ENCODE measurements at regions not wholly inside any gene's neighbourhood (a gene's known extent, or its start where the extent isn't known, plus 50 kb on each side); places are given as distances from the start of the nearest gene placed in this dataset.

- H3K36me3 ChIP-seq, result no peaks in the 10 kb centered on the region
- WGBS, 2 donors (ENCODE audit: low coverage in 1 of 2), result 88% methylated on average over 11 of the region's 11 CpGs; no CpG with 5 or more reads in 1 of the 2 donors
- intact Hi-C loops (cut with DNase I; ENCODE audit: low total_unique reads) (no loop called here), in situ Hi-C loops (cut with MboI; ENCODE audit: low pct_ligation_motif_present in 1 of 4, low pct_unique_long_range_greater_than_20kb in 1 of 4, low sequenced_read_pairs in 3 of 4) (no loop called here)
- no peak overlapping the region for H3K4me3 ChIP-seq
- no peak for DNase-seq
- H3K27ac ChIP-seq, result no peak overlapping the region
- TF ChIP-seq CTCF (IDR thresholded peaks at IDR 0.05), result no peak
- TF ChIP-seq EP300 (IDR thresholded peaks at IDR 0.05; ENCODE audit: low read depth), result no peak
- TF ChIP-seq POLR2AphosphoS5 (IDR thresholded peaks at IDR 0.05), result no peak
- TF ChIP-seq POLR2A (IDR thresholded peaks at IDR 0.05), result no peak
- no peaks in the 10 kb centered on the region for H3K27me3 ChIP-seq
- no peaks in the 10 kb centered on the region for H3K9me3 ChIP-seq
- no peaks in the 10 kb centered on the region for H3K4me1 ChIP-seq
Measured at GRCh38 chr5:135217669-135218485, 181.2 kb downstream of the MACROH2A1 start.

- intact Hi-C loops (cut with DNase I; ENCODE audit: low total_unique reads), result no loop called here
- Histone ChIP-seq H3K4me3 (no peak overlapping the region), H3K9me3 (no peaks in the 10 kb centered on the region), H3K4me1 (no peaks in the 10 kb centered on the region), H3K36me3 (no peaks in the 10 kb centered on the region), H3K27ac (no peak overlapping the region), H3K27me3 (no peaks in the 10 kb centered on the region)
- in situ Hi-C loops (cut with MboI; ENCODE audit: low pct_ligation_motif_present in 1 of 4, low pct_unique_long_range_greater_than_20kb in 1 of 4, low sequenced_read_pairs in 3 of 4), result no loop called here
- no peak for TF ChIP-seq POLR2AphosphoS5 (IDR thresholded peaks at IDR 0.05)
- TF ChIP-seq POLR2A (IDR thresholded peaks at IDR 0.05), result no peak
- no peak for TF ChIP-seq CTCF (IDR thresholded peaks at IDR 0.05)
- TF ChIP-seq EP300 (IDR thresholded peaks at IDR 0.05; ENCODE audit: low read depth), result no peak
- DNase-seq, result no peak
Measured at GRCh38 chr5:135216471-135217343, 182.3 kb downstream of the MACROH2A1 start.

GRCh38 chr5:135215617-135216470, 181.8 kb upstream of the PITX1 start:
- Histone ChIP-seq H3K36me3 (no peaks in the 10 kb centered on the region), H3K27ac (no peak overlapping the region), H3K9me3 (no peaks in the 10 kb centered on the region), H3K4me1 (peaks cover 0 to 6% (median 1%) of the 10 kb centered on the region in 4 donors), H3K4me3 (no peak overlapping the region), H3K27me3 (no peaks in the 10 kb centered on the region)
- intact Hi-C loops (cut with DNase I; ENCODE audit: low total_unique reads) (no loop called here), in situ Hi-C loops (cut with MboI; ENCODE audit: low pct_ligation_motif_present in 1 of 4, low pct_unique_long_range_greater_than_20kb in 1 of 4, low sequenced_read_pairs in 3 of 4) (no loop called here)
- TF ChIP-seq POLR2AphosphoS5 (IDR thresholded peaks at IDR 0.05) (no peak), CTCF (IDR thresholded peaks at IDR 0.05) (no peak), EP300 (IDR thresholded peaks at IDR 0.05; ENCODE audit: low read depth) (no peak), POLR2A (IDR thresholded peaks at IDR 0.05) (no peak)
- 80 to 92% methylated on average over 6 to 7 of the region's 7 CpGs for WGBS, 2 donors (ENCODE audit: low coverage in 1 of 2)
- DNase-seq, result no peak
